Esophagus (tissue), 2 donors: ENCODE measurements at regions not wholly inside any gene's neighbourhood (a gene's known extent, or its start where the extent isn't known, plus 50 kb on each side); places are given as distances from the start of the nearest gene placed in this dataset.

Source experiments
- H3K27ac ChIP-seq, 2 donors: one replicate each; pipeline ENCODE4 v1.5.1; 2013; ENCODE audit warnings: low read depth in 2 of 2, mild to moderate bottlenecking in 2 of 2, inconsistent platforms in 1 of 2, low read length in 1 of 2, moderate library complexity in 1 of 2
- H3K27me3 ChIP-seq, 2 donors: one replicate each; pipeline ENCODE4 v1.6.1; 2013; ENCODE audit warnings: low read length in 2 of 2, control low read depth in 1 of 2, mild to moderate bottlenecking in 1 of 2; ENCODE audit not compliant: insufficient read depth in 2 of 2, control insufficient read depth in 1 of 2
- H3K36me3 ChIP-seq, 2 donors: one replicate each; pipeline ENCODE4 v1.6.1; 2013; ENCODE audit warnings: low read length in 1 of 2; ENCODE audit not compliant: control insufficient read depth in 2 of 2, insufficient read depth in 2 of 2
- H3K4me1 ChIP-seq, 2 donors: one replicate each; pipeline ENCODE4 v1.6.1; 2013; ENCODE audit warnings: low read length in 1 of 2; ENCODE audit not compliant: control insufficient read depth in 2 of 2, insufficient read depth in 2 of 2
- H3K4me3 ChIP-seq, 2 donors: one replicate each; pipeline ENCODE4 v1.5.1; 2013; ENCODE audit warnings: low read length in 2 of 2, mild to moderate bottlenecking in 2 of 2, low read depth in 1 of 2, moderate library complexity in 1 of 2
- H3K9me3 ChIP-seq, 2 donors: one replicate each; pipeline ENCODE4 v1.6.1; 2013; ENCODE audit warnings: mild to moderate bottlenecking in 2 of 2, low read depth in 1 of 2, low read length in 1 of 2, moderate library complexity in 1 of 2; ENCODE audit not compliant: control insufficient read depth in 2 of 2, insufficient read depth in 1 of 2
- WGBS, 2 donors: extraction: QIAGEN DNeasy Blood & Tissue Kit; methylation state at CpG; one replicate each; pipeline ENCODE4 v1.1.7; 2013; 5-methylcytosine and 5-hydroxymethylcytosine counted together
- donor health status: healthy with polysubstance abuse.
- donor health status: Bipolar disorder and iron deficiency.

DNA sequence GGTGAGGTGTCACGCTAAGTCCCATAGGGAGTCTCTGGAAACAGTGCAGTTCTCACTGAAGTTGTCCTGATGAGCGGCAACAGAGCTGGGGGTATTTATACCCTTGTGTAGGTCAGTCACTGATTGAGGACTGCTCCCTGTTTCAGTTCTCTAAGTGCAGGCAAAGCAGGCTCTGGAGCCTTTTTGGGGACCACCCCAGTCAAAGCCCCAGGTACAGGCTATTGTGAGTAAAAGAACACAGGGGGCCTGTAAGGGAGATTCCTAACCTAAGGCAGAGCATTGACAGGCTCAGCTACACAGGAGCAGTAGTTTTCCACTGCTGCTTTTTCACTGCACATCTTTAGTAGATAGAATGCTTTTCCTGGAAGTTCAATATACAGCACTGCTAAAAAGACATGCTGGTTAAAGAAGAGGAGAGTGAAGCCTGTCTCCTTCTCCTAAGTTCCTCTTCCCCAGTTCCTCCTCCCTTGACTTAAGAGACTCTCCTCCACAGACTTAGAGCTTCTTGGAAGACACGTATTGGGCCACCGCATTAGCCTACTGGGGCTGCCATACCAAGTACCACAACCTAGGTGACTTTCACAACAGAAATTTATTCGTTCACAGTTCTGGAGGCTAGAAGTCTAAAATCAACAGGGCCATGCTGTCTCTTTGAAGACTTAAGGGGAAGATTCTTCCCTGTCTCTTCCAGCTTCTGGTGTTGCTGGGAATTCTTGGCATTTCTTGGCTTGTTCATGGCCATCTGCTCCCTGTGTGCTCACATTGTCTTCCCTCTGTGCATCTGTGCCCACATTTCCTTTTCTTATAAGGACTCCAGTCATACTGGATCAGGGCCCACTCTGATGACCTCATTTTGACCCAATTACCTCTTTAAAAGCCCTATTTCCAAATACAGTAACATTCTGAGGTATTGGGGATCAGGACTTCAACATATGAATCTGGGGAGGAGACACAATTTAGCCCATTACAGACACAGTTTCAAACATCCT is 221.0 kb downstream of the ESM1 start:
- Histone ChIP-seq H3K27ac (no peak overlapping the region), H3K27me3 (no peaks in the 10 kb centered on the region), H3K4me1 (no peaks in the 10 kb centered on the region), H3K4me3 (no peak overlapping the region), H3K9me3 (no peaks in the 10 kb centered on the region), H3K36me3 (no peaks in the 10 kb centered on the region)
- 94 to 97% methylated on average over 5 of the region's 5 CpGs for WGBS, 2 donors

DNA sequence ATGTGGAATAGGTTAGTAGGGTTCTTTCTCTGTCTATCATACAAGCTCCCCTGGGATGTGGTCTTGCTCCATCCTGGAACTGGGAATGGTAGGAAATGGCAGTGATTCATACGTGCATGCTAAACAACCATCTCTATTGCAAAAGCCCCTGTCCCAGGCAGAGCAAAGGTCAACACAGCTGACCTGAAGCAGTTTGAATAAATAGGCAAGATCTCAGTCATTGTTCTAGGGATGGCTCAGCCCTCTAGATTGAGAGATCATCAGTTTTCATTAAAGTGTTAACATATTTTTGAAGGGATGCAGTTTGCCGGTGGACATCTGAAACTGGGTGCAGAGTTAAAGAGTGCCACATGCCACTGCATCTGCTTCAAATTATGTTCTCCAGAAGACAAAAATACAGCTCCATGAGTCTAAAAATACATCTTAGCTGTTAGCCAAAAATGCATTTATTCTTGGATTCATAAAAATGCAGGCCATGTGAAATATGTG is 224.1 kb downstream of the ESM1 start:
- Histone ChIP-seq H3K27me3 (no peaks in the 10 kb centered on the region), H3K36me3 (no peaks in the 10 kb centered on the region), H3K4me3 (no peak overlapping the region), H3K27ac (no peak overlapping the region), H3K4me1 (peaks cover 0 to 1% of the 10 kb centered on the region in 2 donors), H3K9me3 (no peaks in the 10 kb centered on the region)
- WGBS, 2 donors = 66 to 68% methylated on average over 2 of the region's 2 CpGs

DNA sequence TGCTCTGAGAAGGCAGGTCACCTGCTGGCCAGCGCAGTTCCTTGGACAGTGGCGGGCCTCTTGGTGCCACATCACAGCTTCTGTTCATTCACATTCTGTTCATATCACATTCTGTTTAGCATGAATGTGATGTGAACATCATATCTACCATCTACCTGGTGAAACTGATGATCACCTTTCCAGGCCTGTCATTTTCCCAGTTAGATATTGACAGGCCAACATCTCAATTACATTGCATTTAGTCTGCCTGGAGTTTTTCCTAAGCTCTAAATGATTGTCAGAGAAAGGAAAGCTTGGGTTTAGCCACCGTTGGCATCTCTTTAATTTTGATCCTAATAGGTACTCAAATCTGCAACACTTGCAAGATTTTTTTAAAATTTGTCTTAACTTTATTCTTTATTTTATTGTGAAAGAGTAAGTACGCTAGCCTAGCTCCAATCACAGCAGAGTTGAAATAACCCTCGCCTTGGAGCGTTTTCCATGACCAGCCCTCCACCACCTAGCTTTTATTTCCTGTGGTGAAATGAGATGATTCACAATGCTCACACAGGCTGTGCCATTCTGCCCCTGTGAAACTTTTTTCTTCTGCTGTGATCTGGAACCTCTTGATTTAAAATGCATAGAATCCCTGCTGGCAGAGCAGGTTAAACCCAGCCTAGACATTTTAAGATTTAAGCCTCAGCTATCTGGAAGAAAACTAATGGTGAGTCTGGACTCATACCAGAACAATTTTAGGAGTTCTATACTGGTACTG is 225.0 kb downstream of the ESM1 start:
- no peaks in the 10 kb centered on the region for H3K9me3 ChIP-seq
- 87 to 91% methylated on average over 6 of the region's 6 CpGs for WGBS, 2 donors
- H3K27me3 ChIP-seq = no peaks in the 10 kb centered on the region

DNA sequence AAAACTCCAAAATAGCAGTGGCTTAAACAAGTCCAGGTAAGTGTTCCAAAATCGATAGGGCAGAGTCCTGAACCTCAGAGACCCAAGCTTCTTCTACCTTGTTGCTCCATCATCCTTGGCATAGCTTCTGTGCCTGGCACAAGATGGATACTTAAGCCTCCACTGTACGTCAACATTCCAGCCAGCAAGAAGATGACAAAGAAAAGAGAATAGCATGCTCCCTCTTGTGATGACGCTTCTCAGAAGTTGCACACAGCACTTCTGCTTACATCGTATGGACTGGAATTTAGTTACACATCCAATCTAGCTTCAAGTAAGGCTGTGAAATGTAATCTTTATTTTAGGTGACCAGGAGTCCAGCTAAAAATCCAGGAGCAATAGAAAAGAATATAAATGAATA is 227.4 kb downstream of the ESM1 start:
- H3K36me3 ChIP-seq = no peaks in the 10 kb centered on the region
- no peak overlapping the region for H3K27ac ChIP-seq
- H3K9me3 ChIP-seq = no peaks in the 10 kb centered on the region
- 68 to 73% methylated on average over 4 of the region's 4 CpGs for WGBS, 2 donors
- no peak overlapping the region for H3K4me3 ChIP-seq
- peaks cover 0 to 3% of the 10 kb centered on the region in 2 donors for H3K4me1 ChIP-seq
- H3K27me3 ChIP-seq = no peaks in the 10 kb centered on the region

More for the DNA sequence above, 225.0 kb downstream of the ESM1 start:
- Histone ChIP-seq H3K4me1 (peaks cover 0 to 3% of the 10 kb centered on the region in 2 donors), H3K27ac (no peak overlapping the region), H3K4me3 (no peak overlapping the region), H3K36me3 (no peaks in the 10 kb centered on the region)

DNA sequence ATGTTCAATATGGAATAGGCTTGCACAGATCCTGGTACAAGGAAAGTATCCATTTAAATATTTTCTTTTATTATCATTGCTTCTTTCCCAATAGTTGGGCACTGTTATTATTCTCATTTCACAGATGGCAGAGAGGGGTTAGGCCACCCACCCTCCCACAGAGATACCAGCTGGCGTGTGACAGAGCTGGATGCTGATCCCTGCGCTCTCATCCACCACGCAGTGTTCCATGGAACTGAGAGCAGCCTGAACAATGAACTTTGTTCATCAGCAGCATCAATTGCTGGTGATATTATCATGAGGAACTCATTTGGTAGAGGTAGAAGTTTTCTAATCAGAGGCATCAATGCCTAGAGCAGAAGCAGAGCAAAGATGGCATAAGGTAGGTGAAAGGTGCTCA is 227.9 kb downstream of the ESM1 start:
- 93 to 99% methylated on average over 3 of the region's 3 CpGs for WGBS, 2 donors
- Histone ChIP-seq H3K4me3 (no peak overlapping the region), H3K4me1 (peaks cover 0 to 3% of the 10 kb centered on the region in 2 donors), H3K27ac (no peak overlapping the region), H3K36me3 (no peaks in the 10 kb centered on the region), H3K27me3 (no peaks in the 10 kb centered on the region), H3K9me3 (no peaks in the 10 kb centered on the region)

DNA sequence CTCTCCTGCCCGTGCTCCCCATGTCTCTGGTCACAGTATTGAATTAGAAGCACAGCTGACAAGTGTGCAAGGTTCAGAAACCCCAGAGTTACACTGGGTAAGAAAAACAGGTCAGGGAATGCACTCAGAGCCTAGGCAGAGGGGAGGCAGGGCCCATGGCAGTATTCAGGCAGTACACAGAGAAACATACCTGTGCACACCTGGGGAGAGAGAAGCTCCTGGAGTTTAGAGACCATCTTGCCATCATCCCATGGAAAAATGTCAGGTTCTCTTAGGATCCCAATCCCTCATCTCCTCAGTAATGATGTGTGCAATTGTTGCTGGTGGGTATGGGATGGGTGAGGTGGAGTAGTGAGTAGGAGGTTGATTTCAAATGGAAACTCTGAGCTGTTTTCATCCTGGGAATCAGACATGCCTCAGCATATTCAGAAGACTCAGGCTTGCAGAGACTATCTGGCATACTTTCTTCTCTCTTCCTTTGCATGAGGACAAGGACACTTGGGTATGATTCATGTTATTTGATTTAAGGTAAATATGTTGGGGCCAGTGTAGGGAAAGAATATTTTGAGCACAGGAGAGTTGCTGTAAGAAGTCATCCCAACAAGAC is 228.5 kb downstream of the ESM1 start:
- H3K27ac ChIP-seq = no peak overlapping the region
- no peaks in the 10 kb centered on the region for H3K27me3 ChIP-seq
- H3K36me3 ChIP-seq = no peaks in the 10 kb centered on the region
- no peaks in the 10 kb centered on the region for H3K9me3 ChIP-seq
- no peak overlapping the region for H3K4me3 ChIP-seq
- 91 to 92% methylated on average over 1 of the region's 1 CpG for WGBS, 2 donors
- H3K4me1 ChIP-seq = peaks cover 0 to 3% of the 10 kb centered on the region in 2 donors

DNA sequence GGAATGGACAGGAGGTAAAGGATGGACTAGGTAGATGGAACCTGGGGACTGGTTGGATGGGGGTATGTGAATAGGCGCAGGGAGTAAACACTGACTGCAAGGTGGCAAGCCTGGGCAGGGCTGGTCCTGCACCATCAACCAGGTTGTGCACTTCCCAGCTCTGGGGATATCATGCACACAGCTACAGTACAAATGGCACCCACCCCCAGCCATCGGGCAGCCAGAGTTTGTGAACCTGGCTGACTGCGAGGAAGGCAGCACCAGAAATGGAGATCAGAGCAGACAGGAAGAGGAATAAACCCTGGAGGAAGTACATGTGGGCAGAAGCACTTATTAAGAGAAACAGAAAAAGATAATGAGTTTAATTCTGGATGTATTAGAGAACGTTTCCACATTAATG is 229.1 kb downstream of the ESM1 start:
- Histone ChIP-seq H3K36me3 (no peaks in the 10 kb centered on the region), H3K27me3 (no peaks in the 10 kb centered on the region), H3K4me1 (peaks cover 0 to 3% of the 10 kb centered on the region in 2 donors), H3K27ac (no peak overlapping the region), H3K9me3 (no peaks in the 10 kb centered on the region), H3K4me3 (no peak overlapping the region)
- WGBS, 2 donors = 63 to 70% methylated on average over 4 of the region's 4 CpGs

DNA sequence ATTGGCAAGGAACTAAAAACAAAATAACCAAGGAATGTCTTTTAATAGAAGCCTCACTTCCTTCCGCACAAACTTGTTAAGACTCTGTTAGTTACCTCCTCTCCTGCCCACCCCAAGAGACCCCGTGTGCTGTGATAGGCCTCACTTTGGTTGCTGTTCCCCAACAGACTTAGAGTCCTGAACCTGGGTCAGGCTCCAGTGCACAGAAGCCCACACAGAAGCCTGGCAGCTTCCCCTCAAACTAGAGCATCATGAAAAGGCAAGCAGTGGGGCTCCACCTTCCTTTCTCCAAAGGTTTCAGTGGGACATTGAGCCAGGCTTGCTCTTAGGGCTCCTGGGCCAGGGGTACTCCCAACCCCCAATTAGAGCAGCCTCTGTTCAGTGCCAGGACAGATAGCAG is 230.5 kb downstream of the ESM1 start:
- Histone ChIP-seq H3K27ac (no peak overlapping the region), H3K27me3 (no peaks in the 10 kb centered on the region), H3K36me3 (no peaks in the 10 kb centered on the region), H3K4me3 (no peak overlapping the region), H3K9me3 (no peaks in the 10 kb centered on the region), H3K4me1 (peaks cover 0 to 3% of the 10 kb centered on the region in 2 donors)
- WGBS, 2 donors = 83 to 84% methylated on average over 2 of the region's 2 CpGs

DNA sequence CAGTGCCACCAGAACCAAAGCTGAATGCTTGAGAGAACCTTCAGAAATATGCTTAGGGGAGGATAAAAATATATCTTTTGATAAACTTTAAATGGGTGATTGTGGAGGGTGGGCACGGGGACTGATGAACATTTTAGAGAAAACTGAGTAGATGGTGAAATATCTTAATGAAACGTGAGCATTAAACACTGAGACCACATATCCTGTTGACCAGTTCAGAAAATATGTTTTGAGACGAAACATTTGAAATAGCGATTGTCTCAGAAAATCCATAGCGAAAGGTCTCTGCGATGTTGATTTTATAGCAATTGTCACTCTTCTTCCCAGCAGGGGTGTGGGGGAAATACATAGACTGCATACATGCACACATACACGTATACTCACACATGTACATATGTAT is 231.0 kb downstream of the ESM1 start:
- Histone ChIP-seq H3K27me3 (no peaks in the 10 kb centered on the region), H3K27ac (no peak overlapping the region), H3K9me3 (no peaks in the 10 kb centered on the region), H3K4me1 (peaks cover 0 to 3% of the 10 kb centered on the region in 2 donors), H3K36me3 (no peaks in the 10 kb centered on the region), H3K4me3 (no peak overlapping the region)
- 94 to 95% methylated on average over 7 of the region's 7 CpGs for WGBS, 2 donors
